GM21717 (cell line): ENCODE measurements at regions not wholly inside any gene's neighbourhood (a gene's known extent, or its start where the extent isn't known, plus 50 kb on each side); places are given as distances from the start of the nearest gene placed in this dataset.
"Not testable (repeated sequence)": the region's sequence is repeated elsewhere in the genome, so short reads cannot be mapped to it uniquely, and the experiment has no call there.

Source experiments
- ATAC-seq: cut with Tn5 transposase; IDR thresholded peaks from one replicate; pipeline ENCODE4 v1.9.1; 2021; ENCODE audit warnings: mild to moderate bottlenecking, moderate library complexity; ENCODE audit not compliant: unreplicated experiment

- ATAC-seq: no peak
Observed at GRCh38 chr1:99062192-99062591, 57.5 kb upstream of the PLPPR5 start.

DNA sequence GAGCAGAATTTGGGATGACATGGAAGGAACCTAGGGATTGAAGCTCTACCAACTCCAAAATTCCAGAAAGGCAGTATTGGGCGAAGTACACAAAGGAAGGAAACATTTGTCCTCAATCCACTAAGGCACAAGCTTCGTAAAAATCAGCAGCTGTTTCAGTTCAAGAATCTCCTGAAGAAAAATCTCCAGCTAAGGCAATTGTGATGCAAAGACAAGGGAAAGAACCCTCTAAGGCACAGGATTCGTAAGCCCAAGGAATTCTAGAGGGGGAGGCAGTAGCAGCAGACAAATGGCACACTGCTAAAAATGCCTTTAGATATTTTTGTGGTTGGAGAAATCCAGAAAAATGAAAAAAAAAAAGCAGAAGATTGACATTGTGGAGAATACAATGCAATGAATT, 64.5 kb upstream of the PLPPR5 start:
- ATAC-seq: no peak

DNA sequence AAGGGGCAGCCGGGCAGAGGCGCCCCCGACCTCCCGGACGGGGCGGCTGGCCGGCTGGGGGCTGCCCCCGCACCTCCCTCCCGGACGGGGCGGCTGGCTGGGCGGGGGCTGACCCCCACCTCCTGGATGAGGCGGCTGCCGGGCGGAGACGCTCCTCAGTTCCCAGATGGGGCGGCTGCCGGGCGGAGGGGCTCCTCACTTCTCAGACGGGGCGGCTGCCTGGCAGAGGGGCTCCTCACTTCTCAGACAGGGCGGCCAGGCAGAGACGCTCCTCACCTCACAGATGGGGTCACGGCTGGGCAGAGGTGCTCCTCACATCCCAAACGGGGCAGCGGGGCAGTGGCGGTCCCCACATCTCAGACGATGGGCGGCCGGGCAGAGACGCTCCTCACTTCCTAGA, 73.9 kb upstream of the PLPPR5 start:
- ATAC-seq: not testable (repeated sequence)

GRCh38 chr1:99082366-99082765, 77.7 kb upstream of the PLPPR5 start:
- ATAC-seq: no peak

GRCh38 chr1:99083338-99083737, 78.7 kb upstream of the PLPPR5 start:
- no peak for ATAC-seq

GRCh38 chr1:99084562-99084961, 79.9 kb upstream of the PLPPR5 start:
- peak; percentile 57 for ATAC-seq

GRCh38 chr1:99086057-99086456, 81.4 kb upstream of the PLPPR5 start:
- ATAC-seq: no peak

DNA sequence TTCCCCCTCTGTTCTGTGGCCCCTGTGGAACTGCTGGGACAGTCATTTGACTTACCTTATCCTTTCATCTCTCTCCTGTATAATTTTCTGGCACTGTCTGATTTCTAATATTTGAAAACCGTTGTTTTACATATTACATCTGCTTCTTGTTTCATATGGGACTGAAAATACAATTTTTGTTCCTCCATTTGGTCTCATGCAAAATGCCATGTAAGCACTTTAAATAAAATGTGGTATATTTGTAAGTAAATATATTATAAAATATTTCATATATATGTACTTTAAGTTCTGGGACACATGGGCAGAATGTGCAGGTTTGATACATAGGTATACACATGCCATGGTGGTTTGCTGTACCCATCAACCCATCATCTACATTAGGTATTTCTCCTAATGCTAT, 93.9 kb upstream of the PLPPR5 start:
- ATAC-seq: no peak

GRCh38 chr1:99106274-99106673, 101.6 kb upstream of the PLPPR5 start:
- no peak for ATAC-seq

- no peak for ATAC-seq
Observed at GRCh38 chr1:99107680-99108079, 103.0 kb upstream of the PLPPR5 start.

GRCh38 chr1:99110140-99111041, 105.7 kb upstream of the PLPPR5 start:
- ATAC-seq: no peak

DNA sequence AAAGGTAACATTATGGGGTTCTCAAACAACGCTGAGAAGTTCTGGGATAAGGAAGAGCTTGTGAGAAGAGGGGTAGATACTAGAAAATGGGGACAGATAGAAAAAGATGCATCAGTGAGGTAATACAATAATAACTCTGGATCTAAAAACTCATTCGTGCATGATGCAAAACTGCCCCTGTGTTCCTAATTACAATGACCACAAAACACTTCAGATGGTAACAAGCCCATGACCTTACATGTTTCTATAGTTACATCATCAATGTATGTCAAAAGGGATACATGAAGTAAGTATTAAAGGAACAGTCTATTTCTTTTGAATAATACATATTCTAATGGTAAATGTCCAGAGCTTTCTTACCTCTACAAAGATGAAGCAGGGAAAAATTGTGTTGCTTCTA, 110.6 kb upstream of the PLPPR5 start:
- no peak for ATAC-seq

GRCh38 chr1:99119188-99119587, 114.5 kb upstream of the PLPPR5 start:
- ATAC-seq: no peak

GRCh38 chr1:99122039-99122438, 117.4 kb upstream of the PLPPR5 start:
- no peak for ATAC-seq

GRCh38 chr1:99123936-99124335, 119.3 kb upstream of the PLPPR5 start:
- no peak for ATAC-seq

- ATAC-seq: no peak
Observed at GRCh38 chr1:99131546-99131945, 126.9 kb upstream of the PLPPR5 start.

- no peak for ATAC-seq
Observed at GRCh38 chr1:99133756-99134500, 129.3 kb upstream of the PLPPR5 start.

- ATAC-seq: no peak
Observed at GRCh38 chr1:99137554-99138206, 126.6 kb upstream of the PLPPR4 start.

- ATAC-seq: no peak
Observed at GRCh38 chr1:99139876-99140275, 124.4 kb upstream of the PLPPR4 start.

- ATAC-seq: no peak
Observed at GRCh38 chr1:99146129-99146848, 118.0 kb upstream of the PLPPR4 start.

DNA sequence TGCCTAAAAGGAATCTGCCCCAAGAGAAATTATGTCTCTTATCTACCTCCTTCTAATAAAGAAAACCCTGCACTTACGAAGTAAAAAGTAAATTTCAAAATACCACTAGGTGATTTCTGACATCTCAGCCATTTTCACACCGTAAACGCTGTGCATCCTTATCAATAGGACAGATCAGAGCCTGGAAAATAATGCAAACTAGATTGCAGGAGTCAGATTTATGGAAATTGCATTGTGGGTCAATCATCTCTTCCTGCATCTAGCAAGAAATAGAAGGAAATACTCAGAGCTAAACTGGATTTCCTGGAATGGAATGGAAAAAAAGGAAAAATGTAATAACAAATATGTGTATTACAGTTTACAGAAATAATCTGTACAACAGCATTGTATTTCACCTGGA, 114.3 kb upstream of the PLPPR4 start:
- ATAC-seq: no peak
